ENCODE measurements at regions not wholly inside any gene's neighbourhood (a gene's known extent, or its start where the extent isn't known, plus 50 kb on each side); places are given as distances from the start of the nearest gene placed in this dataset.

- ChIA-PET CTCF (no interaction called here), POLR2A (no interaction called here)
- H3K4me2 ChIP-seq (ENCODE audit: insufficient read depth, low read length), result no peak overlapping the region
- dilution Hi-C loops (cut with MboI; ENCODE audit: extremely low pct_ligation_motif_present, low sequenced_read_pairs), result no loop called here
- no peaks in the 10 kb centered on the region for H3K36me3 ChIP-seq (ENCODE audit: control insufficient read depth in 2 of 2, extremely low read depth in 1 of 2, insufficient read depth in 2 of 2, low read length in 2 of 2)
- no TSS peak for BruUV-seq (replicated peaks)
- H3K79me2 ChIP-seq (ENCODE audit: control insufficient read depth, insufficient read depth, low read length), result no peaks in the 10 kb centered on the region
- intact Hi-C loops (cut with micrococcal nuclease), result no loop called here
- H3K9me1 ChIP-seq (replicated peaks; ENCODE audit: control insufficient read depth, extremely low read depth, insufficient read depth, low read length), result no peaks in the 10 kb centered on the region
- H3K4me3 ChIP-seq (replicated peaks in 1 of 3; ENCODE audit: insufficient read depth in 1 of 3, low read depth in 1 of 3, low read length in 3 of 3), result no peak overlapping the region
- no peaks in the 10 kb centered on the region for H3K4me1 ChIP-seq (ENCODE audit: control insufficient read depth, extremely low read depth, insufficient read depth, low read length)
- H3K27ac ChIP-seq (ENCODE audit: insufficient read depth, low read depth, low read length), result no peak overlapping the region
- H2AFZ ChIP-seq (ENCODE audit: low read depth, low read length), result no peak overlapping the region
- H4K20me1 ChIP-seq (replicated peaks; ENCODE audit: control insufficient read depth, extremely low read depth, insufficient read depth, low read length), result no peaks in the 10 kb centered on the region
- no peak for FAIRE-seq
- no peak for DNase-seq (ENCODE audit: low read depth, low spot score)
- no peaks in the 10 kb centered on the region for H3K27me3 ChIP-seq (ENCODE audit: control insufficient read depth in 2 of 2, insufficient read depth in 2 of 2, low read length in 2 of 2)
- no peak for TF ChIP-seq CTCF (IDR thresholded peaks at IDR 0.05; ENCODE audit: extremely low read depth in 1 of 2, insufficient read depth in 1 of 2, low read depth in 1 of 2, low read length in 2 of 2)
- no peak for TF ChIP-seq GATA2 (IDR thresholded peaks at IDR 0.05; ENCODE audit: insufficient read depth, insufficient read length, low read depth, low read length)
- TF ChIP-seq EZH2 (IDR thresholded peaks at IDR 0.05; ENCODE audit: borderline replicate concordance, low read depth, low read length, severe bottlenecking), result no peak
- TF ChIP-seq FOS (IDR thresholded peaks at IDR 0.05; ENCODE audit: borderline replicate concordance, insufficient read depth, low read length), result no peak
- no peak for TF ChIP-seq POLR2AphosphoS5 (IDR thresholded peaks at IDR 0.05; ENCODE audit: insufficient read depth, low read depth, low read length)
- no peak for TF ChIP-seq MYC (IDR thresholded peaks at IDR 0.05; ENCODE audit: low read depth, low read length)
- TF ChIP-seq POLR2A (IDR thresholded peaks at IDR 0.05; ENCODE audit: low read depth, low read length), result no peak
- no peak for TF ChIP-seq MAX (IDR thresholded peaks at IDR 0.05; ENCODE audit: insufficient read depth, insufficient read length)
- TF ChIP-seq JUN (IDR thresholded peaks at IDR 0.05; ENCODE audit: borderline replicate concordance, insufficient read depth, insufficient read length, low read depth), result no peak
- no peak overlapping the region for H3K9ac ChIP-seq (replicated peaks; ENCODE audit: extremely low read depth, insufficient read depth, low read length)
- no peaks in the 10 kb centered on the region for H3K9me3 ChIP-seq (replicated peaks; ENCODE audit: control insufficient read depth, insufficient read depth, low read length)
These were observed 1380.5 kb upstream of the WWC1 start for GRCh38 chr5:166910995-166911394.

All from endothelial cell of umbilical vein (primary cell).